Colon (tissue), 2 donors: ENCODE measurements at regions not wholly inside any gene's neighbourhood (a gene's known extent, or its start where the extent isn't known, plus 50 kb on each side); places are given as distances from the start of the nearest gene placed in this dataset.

Source experiments
- FAIRE-seq: peaks from 2 replicates; lab custom pipeline; 2012; peaks lifted over from hg19 to GRCh38; lab: Jason Lieb, UNC
- donor health status: control.
- donor health status: control.

DNA sequence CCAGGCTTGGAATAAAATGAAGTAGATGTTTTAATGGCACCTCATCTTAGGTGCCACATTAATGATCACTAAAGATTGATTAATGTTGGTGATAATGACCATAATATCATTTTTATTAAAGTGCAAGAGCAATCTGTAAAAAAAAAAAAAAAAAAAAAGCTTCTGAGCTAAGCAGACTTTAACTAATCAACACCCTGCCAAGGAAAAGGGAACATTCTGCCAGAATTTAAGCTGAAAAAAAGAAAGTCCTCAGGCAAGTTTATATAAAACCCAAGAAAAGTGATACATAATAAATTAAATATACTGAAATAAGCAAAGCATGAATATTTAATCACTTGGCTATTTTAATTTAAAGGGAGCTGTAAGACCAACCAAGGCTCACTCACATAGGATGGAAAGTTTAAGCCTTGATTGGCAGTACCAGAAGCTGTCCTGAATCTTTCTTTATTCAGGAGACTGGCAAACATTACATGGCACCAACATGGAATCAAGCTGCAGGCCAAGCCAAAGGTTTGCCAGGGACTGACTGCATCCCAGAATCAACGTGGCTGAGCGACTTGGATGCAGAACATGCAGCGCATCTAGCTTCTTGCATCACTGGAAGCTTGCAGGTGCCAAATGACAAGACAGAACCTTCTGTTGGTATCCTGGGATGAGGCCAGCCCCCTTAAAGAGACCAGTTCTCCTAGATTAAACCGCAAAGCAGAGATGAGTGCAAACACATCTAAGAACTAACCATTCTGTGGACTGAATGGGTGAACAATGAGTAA lies 413.6 kb downstream of the ENC1 start:
- FAIRE-seq = no peak

DNA sequence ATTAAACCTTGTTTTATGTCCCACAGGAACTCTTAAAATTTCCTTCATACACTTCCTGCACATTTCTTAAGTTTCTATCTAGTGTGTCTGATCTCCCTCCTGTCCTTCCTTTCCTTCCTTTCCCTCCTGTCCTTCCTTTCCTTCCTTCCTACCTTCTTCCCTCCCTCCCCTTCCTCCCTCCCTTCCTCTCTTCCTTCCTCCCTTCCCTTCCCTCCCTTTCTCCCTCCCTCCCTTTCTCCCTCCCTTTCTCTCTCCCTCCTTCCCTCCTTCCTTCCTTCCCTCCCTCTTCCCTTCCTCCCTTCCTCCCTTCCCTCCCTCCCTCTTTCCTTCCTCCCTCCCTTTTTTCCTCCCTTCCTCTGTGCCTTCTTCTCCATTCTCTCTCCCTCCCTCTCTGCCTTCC lies 414.9 kb downstream of the ENC1 start:
- no peak for FAIRE-seq

DNA sequence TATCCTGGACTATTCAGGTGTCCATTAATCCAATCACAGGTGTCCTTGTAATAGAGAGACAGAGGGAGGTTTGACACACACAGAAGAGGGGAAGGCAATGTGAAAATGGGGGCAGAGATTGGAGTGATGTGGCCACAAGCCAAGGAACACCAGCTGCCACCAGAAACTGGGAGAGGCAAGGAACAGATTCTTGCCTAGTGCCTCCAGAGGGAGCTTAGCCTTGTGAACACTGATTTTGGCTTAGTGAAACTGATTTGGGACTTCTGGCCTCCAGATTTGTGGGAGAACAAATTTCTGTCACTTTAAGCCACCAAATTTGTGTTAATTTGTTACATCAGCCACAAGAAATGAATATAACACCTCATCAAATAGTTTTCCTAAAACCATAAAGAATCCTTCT lies 416.2 kb downstream of the ENC1 start:
- FAIRE-seq = no peak

DNA sequence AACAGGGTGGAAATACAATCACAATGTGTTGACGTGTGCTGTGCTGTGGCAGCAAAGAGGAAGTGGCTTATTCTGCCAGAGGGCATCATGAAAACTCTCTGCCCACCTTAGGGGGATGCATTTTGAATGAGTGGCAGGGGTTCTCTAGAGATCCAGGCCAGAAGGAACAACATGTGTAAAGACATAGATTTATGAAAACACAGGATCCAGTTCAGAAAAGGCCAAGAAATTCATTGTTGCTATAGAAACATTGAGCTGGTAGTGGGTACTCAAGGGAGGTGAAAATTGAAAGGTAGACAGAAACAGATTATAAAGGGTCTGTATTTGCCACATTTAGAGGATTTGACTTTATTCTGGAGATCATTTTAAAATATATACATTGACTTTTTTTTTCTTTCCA lies 417.7 kb downstream of the ENC1 start:
- FAIRE-seq = no peak

DNA sequence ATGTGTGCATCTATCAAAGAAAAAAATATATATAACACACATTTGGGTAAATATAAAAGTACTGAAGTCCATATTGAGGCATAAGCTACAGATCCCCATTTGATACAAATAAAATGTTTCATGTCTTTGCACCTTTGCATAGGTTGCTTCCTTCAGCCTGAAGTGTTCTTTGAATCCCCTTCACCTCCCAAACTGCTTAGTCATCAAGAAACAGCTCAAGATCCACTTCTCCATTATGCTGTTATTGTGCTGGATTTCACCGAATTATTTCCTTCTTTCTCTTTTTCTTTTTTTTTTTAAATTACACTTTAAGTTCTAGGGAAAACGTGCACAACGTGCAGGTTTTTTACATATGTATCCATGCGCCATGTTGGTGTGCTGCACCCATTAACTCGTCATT lies 419.1 kb downstream of the ENC1 start:
- no peak for FAIRE-seq

DNA sequence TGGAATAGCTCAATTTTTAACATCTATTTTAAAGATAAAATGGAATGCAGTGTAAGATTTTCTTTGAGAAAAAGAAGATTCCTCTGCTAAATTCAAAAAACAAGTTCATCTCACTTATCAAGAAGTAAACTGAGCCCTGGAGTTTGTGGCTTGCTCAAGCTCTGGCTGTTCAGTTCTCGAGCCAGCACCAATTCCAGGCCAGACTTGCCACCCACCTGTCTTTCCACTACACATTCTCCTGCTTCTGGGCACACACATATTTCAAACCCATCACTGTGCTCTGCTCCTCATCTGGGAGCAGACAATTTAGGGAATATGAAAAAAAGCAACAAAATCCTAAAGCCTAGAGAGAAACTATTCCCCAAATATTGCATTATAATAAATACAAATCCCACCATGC lies 424.5 kb downstream of the ENC1 start:
- FAIRE-seq = no peak

DNA sequence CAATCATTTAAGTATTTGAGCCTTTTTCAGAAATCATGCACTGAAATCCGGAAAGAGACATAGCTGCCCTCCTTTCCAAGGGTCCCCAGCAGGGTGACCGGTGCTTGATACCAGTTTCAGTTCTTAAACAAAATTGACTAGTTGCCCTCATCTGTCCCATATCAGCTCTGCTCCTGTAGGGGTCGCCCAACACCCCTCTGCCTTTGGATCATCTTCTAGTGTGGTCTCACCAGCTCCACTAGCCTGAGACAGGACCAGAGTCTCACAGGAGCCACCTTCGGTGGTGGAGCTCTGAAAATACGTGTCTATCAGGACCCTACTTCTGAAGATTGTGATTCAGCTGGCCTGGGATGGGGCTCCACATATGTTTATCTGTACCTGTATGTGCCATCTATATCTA lies 428.2 kb downstream of the ENC1 start:
- FAIRE-seq = no peak

DNA sequence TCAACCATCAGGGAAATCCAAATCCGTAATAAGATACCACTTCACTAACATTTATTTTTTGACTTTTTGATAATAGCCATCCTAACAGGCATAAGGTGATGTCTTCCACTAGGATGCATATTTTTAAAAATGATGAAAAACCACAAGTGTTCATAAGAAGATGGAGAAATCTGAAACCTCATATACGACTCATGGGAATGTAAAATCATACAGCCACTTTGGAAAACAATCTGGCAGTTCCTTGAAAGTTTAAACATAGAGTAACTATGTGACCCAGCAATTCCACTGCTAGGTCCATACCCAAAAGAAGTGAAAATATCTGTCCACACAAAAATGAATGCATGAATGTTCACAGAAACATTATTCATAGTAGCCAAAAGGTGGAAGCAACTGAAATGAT lies 431.0 kb downstream of the ENC1 start:
- FAIRE-seq = no peak

DNA sequence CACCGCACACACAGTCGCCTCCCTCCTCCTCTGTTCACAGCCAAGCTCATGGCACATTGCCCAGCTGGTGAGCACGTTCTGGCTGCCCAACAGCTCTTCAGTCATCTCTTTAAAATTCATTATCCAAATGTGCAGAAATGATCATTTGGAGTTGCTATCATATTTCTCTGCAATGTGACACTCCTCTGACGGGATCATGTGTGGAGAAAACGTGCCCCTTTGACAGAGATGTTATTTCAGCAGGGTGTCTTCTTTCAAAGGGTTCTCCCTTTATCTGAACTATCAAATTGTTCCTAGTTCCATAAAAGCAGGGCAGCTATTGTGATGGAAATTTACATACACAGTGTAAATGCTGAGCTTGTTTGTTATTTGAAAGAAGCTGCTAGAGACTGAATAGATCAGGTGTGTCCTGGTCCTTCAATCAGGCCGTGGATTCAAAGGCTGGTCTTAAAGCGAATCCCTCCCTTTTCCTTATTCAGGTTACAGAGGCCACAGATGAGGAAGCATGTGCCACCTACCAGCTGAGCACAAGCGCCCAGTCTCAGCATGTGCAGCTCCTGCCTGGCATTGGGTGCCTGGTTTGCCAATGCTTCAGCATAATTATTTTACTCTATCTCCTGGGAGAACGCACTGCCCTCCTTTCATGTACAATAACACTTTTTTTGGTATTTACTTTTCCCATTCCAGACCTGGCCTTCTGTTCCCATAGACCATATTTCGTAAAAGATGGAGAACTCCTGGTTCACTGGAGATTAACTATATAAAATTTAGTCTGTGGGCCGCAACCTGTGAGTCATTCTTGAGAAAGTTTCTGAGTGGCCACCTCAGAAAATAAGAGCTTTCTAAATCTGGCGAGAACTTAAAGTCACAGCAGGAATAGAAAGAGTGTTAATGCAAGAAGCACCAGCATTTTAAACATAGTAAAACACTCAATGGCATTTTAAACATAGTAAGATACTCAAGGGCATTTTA lies 433.7 kb downstream of the ENC1 start:
- no peak for FAIRE-seq

DNA sequence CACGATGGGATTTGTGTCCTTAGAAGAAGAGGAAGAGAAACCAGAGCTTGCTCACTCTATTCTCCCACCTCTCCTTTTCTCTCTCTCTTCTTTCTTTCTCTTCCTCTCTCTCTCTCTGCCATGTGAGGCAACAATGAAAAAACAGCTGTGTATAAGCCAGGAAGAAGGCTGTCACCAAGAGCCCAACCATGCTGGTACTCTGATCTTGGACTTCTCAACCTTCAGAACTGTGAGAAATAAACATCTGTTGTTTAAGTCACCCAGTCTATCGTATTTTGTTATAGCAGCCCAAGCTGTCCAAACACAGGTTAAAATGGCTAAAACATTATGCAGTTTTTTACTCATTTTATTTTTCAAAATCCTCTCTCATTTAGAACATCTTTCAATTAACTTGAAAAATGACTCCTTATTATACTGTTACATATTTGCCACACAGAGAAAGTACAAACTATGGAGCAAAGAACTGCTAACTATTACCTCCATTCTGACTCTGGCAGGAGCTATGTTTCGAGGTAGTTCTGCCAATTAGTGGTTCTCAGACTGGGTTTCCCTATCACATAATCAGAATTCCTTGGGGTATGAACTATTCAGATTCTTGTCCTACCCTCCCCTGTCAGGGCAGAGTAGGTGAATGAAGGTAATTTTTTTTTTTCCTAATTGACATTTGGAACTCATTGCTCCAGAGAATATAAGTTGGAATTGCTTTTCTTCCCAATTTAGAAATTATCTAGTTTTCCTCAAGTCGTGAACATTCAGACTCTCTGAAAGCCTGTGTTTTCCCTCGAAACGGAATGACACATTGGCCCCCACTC lies 434.6 kb downstream of the ENC1 start:
- FAIRE-seq = no peak

DNA sequence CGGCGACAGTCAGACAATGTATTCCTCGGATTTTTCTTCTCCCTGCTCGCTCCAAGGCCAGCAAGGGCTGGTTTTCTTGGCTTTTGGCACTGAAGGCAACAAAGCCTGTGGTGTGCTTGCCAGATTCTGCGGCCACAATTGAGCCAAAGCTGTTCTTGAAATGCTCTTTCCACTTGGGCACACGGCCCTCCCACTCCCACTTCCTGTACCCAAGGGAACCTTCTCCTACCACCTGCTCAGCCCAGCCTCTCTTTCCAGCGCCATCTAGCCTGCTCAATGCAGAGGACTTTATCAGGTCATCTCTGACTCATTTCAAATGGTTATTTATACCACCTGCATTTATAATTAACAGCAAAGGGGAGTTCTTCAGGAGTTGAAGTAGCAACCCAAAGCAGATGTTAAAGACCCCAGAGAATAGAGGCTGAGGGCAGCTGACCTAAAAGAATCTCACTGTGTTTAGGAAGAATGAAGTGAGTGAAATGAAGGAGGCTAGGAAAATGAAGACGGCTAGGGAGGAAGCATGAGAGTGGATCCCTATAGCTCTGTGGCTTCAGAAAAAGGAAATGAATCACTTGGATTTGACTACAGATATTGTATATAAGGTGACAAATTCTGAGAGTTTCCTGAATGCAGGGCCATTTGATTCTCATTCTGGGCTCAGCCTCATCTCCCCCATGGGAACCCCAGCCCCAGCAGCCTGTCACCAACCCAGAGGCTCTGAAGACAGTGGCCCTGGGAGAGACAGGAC lies 439.0 kb downstream of the ENC1 start:
- no peak for FAIRE-seq

DNA sequence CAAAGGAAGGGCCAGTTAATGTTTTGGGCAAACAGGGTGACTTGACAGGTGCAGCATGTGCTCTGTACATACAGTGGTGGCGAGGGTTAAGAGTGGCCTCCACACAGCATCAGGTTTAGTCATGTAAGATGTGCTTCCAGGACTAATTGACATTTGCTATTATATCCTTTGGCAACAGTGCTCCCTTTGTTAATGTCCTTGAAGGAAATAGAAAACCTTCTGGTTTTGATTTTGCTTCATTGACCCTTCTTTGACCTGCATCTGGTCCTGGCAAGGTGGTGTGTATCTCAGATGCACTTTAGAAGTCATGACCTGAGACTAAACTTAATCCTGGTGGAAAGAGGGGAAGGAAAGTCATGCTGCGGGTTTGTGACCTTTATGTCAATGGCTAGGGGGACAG lies 440.0 kb downstream of the ENC1 start:
- FAIRE-seq = no peak

DNA sequence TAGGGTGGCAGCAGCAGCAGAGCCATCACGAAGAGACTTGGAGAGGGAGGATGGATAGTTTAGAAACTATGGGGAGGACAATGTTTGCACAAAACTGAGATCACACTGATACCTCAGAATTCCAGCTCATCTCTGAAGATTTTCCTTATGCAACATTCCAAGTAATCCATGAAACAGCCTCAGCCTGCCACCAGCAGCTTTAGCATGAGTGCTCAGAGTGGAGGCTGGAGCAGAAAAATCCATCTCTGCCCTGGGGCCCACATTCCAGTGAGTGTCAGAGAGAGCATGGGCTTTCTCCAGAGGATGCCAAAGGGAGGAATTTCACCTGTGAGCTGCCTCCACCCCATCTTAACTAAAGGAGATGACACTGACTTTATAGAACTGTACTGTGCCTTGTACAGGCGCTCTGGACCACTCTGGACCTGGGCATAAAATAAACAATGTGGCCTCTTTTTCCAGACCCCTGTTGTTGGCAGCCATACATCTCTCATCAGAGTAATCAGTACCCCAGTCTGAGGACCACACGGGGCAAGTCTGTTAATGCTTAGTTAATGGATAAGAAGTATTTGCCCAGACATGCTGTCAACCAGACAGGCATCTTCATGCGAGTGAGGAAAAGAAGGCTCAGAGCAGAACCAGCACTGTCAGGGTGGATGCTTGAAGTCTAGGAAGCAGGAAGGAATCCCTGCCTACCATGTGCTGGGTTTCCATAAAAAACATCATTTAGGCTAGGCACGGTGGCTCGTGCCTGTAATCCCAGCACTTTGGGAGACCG lies 440.9 kb downstream of the ENC1 start:
- no peak for FAIRE-seq

DNA sequence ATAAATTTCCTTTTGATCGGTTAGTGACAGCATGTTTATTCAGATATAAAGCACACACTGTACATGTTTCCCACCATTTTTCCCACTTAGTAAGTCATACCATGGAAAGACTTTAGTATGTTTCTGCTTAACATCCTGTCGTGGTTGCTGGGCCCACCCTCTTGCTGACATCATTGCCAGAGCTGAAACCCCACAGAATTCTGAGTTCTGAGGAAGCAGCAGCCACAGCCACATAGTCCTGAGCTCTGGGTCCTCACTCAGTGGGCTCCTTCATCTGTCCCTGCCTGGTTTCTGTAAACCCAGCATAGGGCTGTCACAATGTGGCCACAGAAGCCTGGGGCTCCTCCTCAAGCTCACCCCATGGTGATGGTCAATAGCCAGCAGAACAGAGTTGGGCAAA lies 441.5 kb downstream of the ENC1 start:
- FAIRE-seq = no peak

DNA sequence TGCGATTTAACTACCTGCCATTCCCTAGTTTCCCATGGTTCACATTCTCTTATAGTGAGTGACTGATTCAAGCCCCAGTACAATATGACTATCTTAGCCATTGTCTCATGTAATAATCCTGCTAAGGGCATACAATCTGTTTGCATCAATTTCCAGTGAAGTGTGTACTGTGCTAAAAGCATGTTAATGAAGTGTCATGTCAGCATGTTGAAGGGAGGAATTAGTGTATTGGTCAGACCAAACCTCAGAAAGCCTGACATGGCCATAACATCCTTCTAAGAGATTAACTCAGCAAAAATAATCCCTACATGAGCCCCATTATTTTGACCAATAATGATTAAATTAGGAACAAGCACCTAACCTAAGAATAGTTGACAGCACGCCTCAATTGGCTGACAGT lies 442.4 kb downstream of the ENC1 start:
- FAIRE-seq = no peak

DNA sequence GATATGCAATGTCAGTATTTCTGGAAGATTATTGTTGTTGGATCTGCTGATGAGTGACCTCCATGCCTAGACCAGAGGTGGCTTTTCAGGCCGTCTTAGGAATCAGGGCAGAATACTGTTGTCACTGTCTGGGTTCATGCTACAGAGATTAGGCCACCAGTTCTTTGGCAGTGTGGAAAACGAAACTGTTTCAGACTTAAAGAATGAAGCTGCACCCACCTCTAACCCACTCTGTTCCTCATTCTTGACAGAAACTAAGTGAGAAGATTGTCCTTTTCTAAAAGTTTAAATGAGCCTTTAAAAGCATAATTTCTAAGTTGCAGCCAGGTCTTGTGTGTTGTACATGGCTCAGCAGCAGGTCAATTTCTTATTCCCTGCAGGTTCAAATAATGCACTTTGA lies 444.3 kb downstream of the ENC1 start:
- FAIRE-seq = no peak

DNA sequence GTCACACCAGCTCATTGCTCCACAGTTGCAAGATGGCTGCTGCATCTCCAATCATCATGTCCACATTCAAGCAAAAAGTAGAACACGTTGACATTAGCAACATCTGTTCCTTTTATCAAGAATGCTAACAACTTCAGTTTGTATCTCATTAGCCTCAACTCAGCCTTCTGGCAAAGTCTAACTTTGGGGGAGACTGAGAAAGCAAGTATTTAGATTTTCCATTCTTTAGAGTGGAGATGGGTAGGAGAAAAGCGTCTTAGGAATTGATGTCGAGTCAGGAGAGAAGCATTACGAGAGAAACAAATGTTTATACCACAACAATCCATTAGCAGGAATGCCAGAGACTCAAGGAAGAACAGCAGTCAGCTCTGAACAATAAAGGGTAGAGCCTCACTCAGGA lies 446.3 kb downstream of the ENC1 start:
- FAIRE-seq = no peak

DNA sequence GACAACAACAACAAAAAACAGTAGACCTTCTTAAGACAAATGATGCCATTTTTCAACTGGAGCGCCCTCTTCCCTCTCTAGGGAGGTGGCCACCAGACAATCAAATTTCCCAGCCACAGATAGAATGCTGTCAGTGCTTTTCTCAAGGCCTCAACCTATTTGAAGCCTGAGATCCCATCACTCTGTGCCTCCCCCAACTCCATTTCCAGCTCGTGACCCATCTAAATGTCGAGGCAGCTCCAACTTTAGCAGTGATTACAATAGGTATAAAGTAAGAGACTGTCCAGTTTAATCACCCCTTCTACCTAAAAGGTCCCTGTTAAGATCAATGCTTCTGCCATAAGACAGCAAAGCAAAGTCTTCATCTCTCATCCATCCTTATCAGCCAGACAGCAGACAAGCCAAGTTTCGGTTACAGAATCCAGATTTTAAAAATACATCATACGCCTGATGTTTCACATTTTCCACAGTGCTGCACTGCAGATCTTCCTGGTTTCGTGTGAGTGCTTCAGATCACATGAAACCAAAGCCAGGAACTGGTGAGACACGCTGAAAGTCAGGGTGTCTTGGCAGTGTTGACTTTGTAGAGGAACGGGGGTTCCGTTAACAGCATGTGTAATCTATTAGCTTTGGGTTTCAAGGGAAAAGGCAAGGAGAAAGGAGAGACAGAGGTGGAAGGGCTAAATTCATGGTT lies 447.8 kb downstream of the ENC1 start:
- no peak for FAIRE-seq

DNA sequence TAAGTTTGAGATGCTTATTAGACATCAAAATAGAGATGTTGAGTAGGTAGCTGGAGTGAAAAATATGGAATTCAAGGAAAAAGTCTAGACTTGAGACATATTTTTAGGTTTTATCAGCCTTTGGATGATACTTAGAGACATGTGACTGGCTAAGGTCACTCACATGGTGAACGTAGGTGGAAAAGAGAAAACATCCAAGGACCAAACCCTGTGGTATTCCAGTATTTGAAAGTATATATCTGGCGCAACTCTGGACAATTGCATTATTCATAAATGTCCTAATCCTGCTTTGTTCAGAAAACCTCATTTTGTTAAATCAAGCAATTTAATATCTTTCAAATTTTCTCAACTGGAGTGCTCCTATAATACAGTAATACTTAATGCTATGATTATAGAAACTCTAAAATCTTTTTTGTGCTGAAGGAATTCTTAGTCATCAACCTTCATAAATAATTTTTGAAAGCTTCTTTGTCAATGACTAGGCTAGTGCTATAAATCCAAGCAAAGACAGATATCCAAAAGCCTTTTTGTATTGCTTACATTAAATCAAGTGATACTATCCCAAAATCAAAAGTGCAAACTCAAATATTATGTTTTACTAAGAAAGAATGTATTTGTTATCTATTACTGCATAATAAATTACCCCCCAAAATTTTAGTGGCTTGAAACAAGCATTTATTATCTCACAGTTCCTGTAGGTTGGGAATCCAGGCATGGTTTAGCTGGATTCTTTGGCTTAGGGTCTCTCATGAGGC lies 452.0 kb downstream of the ENC1 start:
- FAIRE-seq = no peak

DNA sequence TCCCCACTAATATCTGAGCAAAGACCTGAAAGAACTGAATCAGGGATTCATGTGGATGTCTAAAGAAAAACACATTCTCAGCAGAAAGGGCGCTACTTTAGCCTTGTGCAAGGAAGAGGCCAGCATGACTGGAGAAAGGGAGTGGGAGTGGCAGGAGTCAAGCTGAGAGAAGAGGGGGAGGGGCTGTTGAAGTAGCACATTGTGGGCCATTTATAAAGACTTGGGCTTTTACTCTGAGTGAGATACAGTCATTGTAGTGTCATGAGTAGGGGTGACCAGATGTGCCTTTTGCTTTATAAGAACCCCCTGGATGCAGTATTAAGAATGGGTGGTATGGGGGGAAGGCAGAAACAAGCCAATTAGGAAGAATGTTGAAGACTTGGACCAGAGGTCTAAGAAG lies 452.8 kb downstream of the ENC1 start:
- no peak for FAIRE-seq
